A549 (cell line): ENCODE measurements at regions not wholly inside any gene's neighbourhood (a gene's known extent, or its start where the extent isn't known, plus 50 kb on each side); places are given as distances from the start of the nearest gene placed in this dataset.
A peak's percentile ranks its signal among the peaks of the same experiment; 100 is the strongest.

Experiments used
- ATAC-seq, 2 experiments: fragments of 200-7000 bp in 1 of 2; fragments of >200 bp in 1 of 2; cut with Nextera tagmentation in 1 of 2; cut with Tn5 transposase in 1 of 2; 3 replicates each; pipeline versions ENCODE4 v1.8.0 to v1.9.1; 2018 to 2020; ENCODE audit warnings: mild to moderate bottlenecking in 1 of 2, moderate library complexity in 1 of 2
- CTCF ChIA-PET: fragments of 300-600 bp; sonication (Branson Sonifier 250); formaldehyde crosslinking; extraction: SDS; loops from one replicate; lab custom pipeline; 2021; ENCODE audit warnings: antibody characterized with exemption, inconsistent platforms; lab: Yijun Ruan, JAX
- POLR2A ChIA-PET: fragments of 350-600 bp; formaldehyde crosslinking; extraction: SDS; loops from one replicate; lab custom pipeline; 2021; ENCODE audit warnings: antibody characterized with exemption, inconsistent platforms; lab: Yijun Ruan, JAX
- DNase-seq, 2 experiments: peaks; one replicate each; pipeline versions ENCODE4 v3.0.0 to v3.0.0-alpha.2; 2011 to 2016; ENCODE audit warnings: low read depth in 1 of 2, low spot score in 1 of 2
- FAIRE-seq: peaks from 2 replicates; lab custom pipeline; 2011; peaks lifted over from hg19 to GRCh38; lab: Jason Lieb, UNC
- H3K27ac ChIP-seq, 2 experiments: fragments of >200 bp; sonication (Bioruptor Twin); formaldehyde crosslinking; 3 replicates each; pipeline ENCODE4 v1.5.1; 2016 to 2017
- H3K4me1 ChIP-seq: fragments of >200 bp; sonication (Bioruptor Twin); formaldehyde crosslinking; 3 replicates; pipeline ENCODE4 v1.6.1; 2016
- H3K4me2 ChIP-seq: fragments of >200 bp; sonication (Bioruptor Twin); formaldehyde crosslinking; 3 replicates; pipeline ENCODE4 v1.6.1; 2016
- H3K4me3 ChIP-seq: fragments of >200 bp; sonication (Bioruptor Twin); formaldehyde crosslinking; 3 replicates; pipeline ENCODE4 v1.5.1; 2016
- H3K9me3 ChIP-seq: fragments of >200 bp; sonication (Bioruptor Twin); formaldehyde crosslinking; 3 replicates; pipeline ENCODE4 v1.6.1; 2016
- ATOH8 ChIP-seq: fragments of 250-450 bp; sonication (Bioruptor Pico); IDR thresholded peaks from 2 replicates; pipeline ENCODE4 v1.5.0; 2020; ENCODE audit warnings: low read depth, mild to moderate bottlenecking, moderate library complexity
- BCL3 ChIP-seq: fragments of >200 bp; sonication (Bioruptor Twin); formaldehyde crosslinking; IDR thresholded peaks from 3 replicates; pipeline ENCODE4 v1.6.1; 2016
- CHD2 ChIP-seq: fragments of 150-350 bp; IDR thresholded peaks from 2 replicates; pipeline ENCODE4 v1.6.1; 2014; ENCODE audit warnings: low read length; ENCODE audit not compliant: partially characterized antibody
- EHF ChIP-seq: fragments of 250-450 bp; sonication (Bioruptor Pico); IDR thresholded peaks from 2 replicates; pipeline ENCODE4 v1.5.0; 2020; ENCODE audit warnings: mild to moderate bottlenecking
- EP300 ChIP-seq, 2 experiments: fragments of >200 bp; sonication (Bioruptor Twin); formaldehyde crosslinking; IDR thresholded peaks; 2 replicates in 1 of 2; 3 replicates in 1 of 2; pipeline ENCODE4 v1.6.1; 2016 to 2017
- FOXS1 ChIP-seq: fragments of 250-450 bp; sonication (Bioruptor Pico); IDR thresholded peaks from 2 replicates; pipeline ENCODE4 v1.5.0; 2020; ENCODE audit warnings: mild to moderate bottlenecking, moderate library complexity
- GATA3 ChIP-seq: IDR thresholded peaks from 2 replicates; pipeline ENCODE4 v1.6.1; 2012; ENCODE audit warnings: borderline replicate concordance
- HEYL ChIP-seq: fragments of 250-450 bp; sonication (Bioruptor Pico); IDR thresholded peaks from 2 replicates; pipeline ENCODE4 v1.8.0; 2021; ENCODE audit warnings: mild to moderate bottlenecking, moderate library complexity
- JUN ChIP-seq, 2 experiments: fragments of >200 bp; sonication (Bioruptor Twin); formaldehyde crosslinking; IDR thresholded peaks; 2 replicates in 1 of 2; 3 replicates in 1 of 2; pipeline ENCODE4 v1.6.1; 2016 to 2017
- MAZ ChIP-seq: fragments of 150-350 bp; IDR thresholded peaks from 2 replicates; pipeline ENCODE4 v1.6.1; 2014; ENCODE audit warnings: antibody characterized with exemption, low read depth, low read length, borderline replicate concordance
- NPAS2 ChIP-seq: fragments of 250-450 bp; sonication (Bioruptor Pico); IDR thresholded peaks from 2 replicates; pipeline ENCODE4 v1.8.0; 2022; ENCODE audit warnings: mild to moderate bottlenecking, moderate library complexity, borderline replicate concordance
- PBX3 ChIP-seq: IDR thresholded peaks from 2 replicates; pipeline ENCODE4 v1.6.1; 2012
- PHF8 ChIP-seq: fragments of 200-600 bp; sonication (generic); IDR thresholded peaks from 2 replicates; pipeline ENCODE4 v1.6.1; 2016; ENCODE audit warnings: low read depth, mild to moderate bottlenecking, antibody characterized with exemption, moderate library complexity, borderline replicate concordance
- POLR2AphosphoS2 ChIP-seq: conservative IDR thresholded peaks from 2 replicates; pipeline ENCODE4 v1.6.1; 2012; ENCODE audit warnings: low read length, improper control_type of control experiment, inconsistent platforms
- RCOR1 ChIP-seq: fragments of 150-350 bp; IDR thresholded peaks from 2 replicates; pipeline ENCODE4 v1.6.1; 2014; ENCODE audit warnings: antibody characterized with exemption, low read length, low read depth
- RFX5 ChIP-seq: fragments of 450-650 bp; IDR thresholded peaks from 2 replicates; pipeline ENCODE4 v1.7.1; 2014; ENCODE audit warnings: antibody characterized with exemption, mild to moderate bottlenecking, moderate library complexity
- SMC3 ChIP-seq: fragments of >200 bp; sonication (Bioruptor Twin); formaldehyde crosslinking; IDR thresholded peaks from 3 replicates; pipeline ENCODE4 v1.6.1; 2018; ENCODE audit warnings: inconsistent platforms
- TP53 ChIP-seq: fragments of 250-450 bp; sonication (Bioruptor Pico); IDR thresholded peaks from 2 replicates; pipeline ENCODE4 v1.5.0; 2021; ENCODE audit warnings: mild to moderate bottlenecking, moderate library complexity
- ZC3H11A ChIP-seq: fragments of 450-650 bp; IDR thresholded peaks from 2 replicates; pipeline ENCODE4 v1.6.1; 2014; ENCODE audit warnings: antibody characterized with exemption, mild to moderate bottlenecking
- ZFP36 ChIP-seq: fragments of 450-650 bp; IDR thresholded peaks from 2 replicates; pipeline ENCODE4 v1.6.1; 2014; ENCODE audit warnings: borderline replicate concordance; ENCODE audit not compliant: partially characterized antibody
- ZSCAN20 ChIP-seq: fragments of 250-450 bp; sonication (Bioruptor Pico); IDR thresholded peaks from 2 replicates; pipeline ENCODE4 v1.8.0; 2022; ENCODE audit warnings: mild to moderate bottlenecking, moderate library complexity
- WGBS: methylation state at CpG from one replicate; pipeline ENCODE4 v1.1.6; 2017; ENCODE audit errors: missing lambda C conversion rate; 5-methylcytosine and 5-hydroxymethylcytosine counted together
- TF ChIP-seq, protein P1 (sequence below): IDR thresholded peaks from 2 replicates; pipeline ENCODE4 v1.6.1; 2012; ENCODE audit warnings: low read depth, borderline replicate concordance
- TF ChIP-seq, protein P2 (sequence below): fragments of >200 bp; sonication (Bioruptor Twin); formaldehyde crosslinking; IDR thresholded peaks from 3 replicates; pipeline ENCODE4 v1.5.1; 2016

DNA sequence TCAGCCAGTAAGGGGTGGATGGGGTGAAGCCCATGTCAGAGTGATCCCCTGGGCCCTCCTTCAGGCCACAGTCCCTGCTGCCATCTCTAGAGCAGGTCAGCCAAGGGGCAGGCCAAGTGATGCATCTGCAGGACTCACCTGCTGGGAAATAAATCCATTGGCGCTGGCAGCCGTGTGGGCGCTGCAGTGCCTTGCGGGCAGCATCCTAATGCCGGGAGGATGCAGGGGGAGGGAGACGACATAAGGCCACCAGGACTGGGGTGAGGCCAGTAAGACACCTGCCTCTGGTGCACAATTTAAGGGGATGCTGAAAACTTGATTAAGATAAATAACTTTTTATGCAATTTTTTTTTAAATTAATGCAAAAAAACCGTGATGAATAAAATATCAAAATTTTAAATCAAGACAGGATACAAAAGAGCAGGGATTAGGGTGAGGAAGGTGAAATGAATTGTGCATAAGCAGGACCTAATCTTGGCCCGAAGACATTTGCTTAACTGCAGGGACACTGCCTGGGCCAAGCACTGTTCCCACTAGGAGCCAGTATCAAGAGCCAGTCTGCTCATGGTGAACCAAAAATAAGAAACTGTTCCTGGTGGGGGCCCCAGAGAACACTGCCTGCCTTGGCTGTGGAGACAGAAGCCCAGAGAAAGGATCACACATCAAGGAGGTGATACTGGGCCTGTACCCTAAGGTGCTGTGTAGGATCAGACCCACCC, 67.5 kb upstream of the CPLX2 start:
- no peaks in the 10 kb centered on the region for H3K9me3 ChIP-seq
- no peak overlapping the region for H3K4me3 ChIP-seq
- CTCF ChIA-PET = interaction anchor here (1.4 kb wide), 1 partner anchor 64 kb away, joined by 4 read pairs; no protein-coding TSS in a partner anchor
- WGBS = 83% methylated on average over 8 of the region's 8 CpGs
- no peak for FAIRE-seq
- no peak for DNase-seq
- peaks cover 33% of the 10 kb centered on the region for H3K4me1 ChIP-seq
- peak overlapping the region; percentile 12 to 54; a peak in 4 of 6 replicates for H3K27ac ChIP-seq
- TF ChIP-seq GATA3 (no peak), EHF (no peak), ATOH8 (CRISPR knock-in tag) (no peak), BCL3 (no peak), TP53 (no peak), CHD2 (no peak), POLR2AphosphoS2 (no peak), RFX5 (no peak), PHF8 (no peak), SMC3 (no peak), FOXS1 (CRISPR knock-in tag) (no peak), RCOR1 (no peak), ZC3H11A (no peak), PBX3 (no peak), EP300 (IDR thresholded peaks at IDR 0.05) (no peak), JUN (IDR thresholded peaks at IDR 0.05) (no peak), MAZ (no peak), HEYL (CRISPR knock-in tag) (no peak)
- TF ChIP-seq, protein P1, sequence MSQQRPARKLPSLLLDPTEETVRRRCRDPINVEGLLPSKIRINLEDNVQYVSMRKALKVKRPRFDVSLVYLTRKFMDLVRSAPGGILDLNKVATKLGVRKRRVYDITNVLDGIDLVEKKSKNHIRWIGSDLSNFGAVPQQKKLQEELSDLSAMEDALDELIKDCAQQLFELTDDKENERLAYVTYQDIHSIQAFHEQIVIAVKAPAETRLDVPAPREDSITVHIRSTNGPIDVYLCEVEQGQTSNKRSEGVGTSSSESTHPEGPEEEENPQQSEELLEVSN = no peak
- TF ChIP-seq, protein P2, sequence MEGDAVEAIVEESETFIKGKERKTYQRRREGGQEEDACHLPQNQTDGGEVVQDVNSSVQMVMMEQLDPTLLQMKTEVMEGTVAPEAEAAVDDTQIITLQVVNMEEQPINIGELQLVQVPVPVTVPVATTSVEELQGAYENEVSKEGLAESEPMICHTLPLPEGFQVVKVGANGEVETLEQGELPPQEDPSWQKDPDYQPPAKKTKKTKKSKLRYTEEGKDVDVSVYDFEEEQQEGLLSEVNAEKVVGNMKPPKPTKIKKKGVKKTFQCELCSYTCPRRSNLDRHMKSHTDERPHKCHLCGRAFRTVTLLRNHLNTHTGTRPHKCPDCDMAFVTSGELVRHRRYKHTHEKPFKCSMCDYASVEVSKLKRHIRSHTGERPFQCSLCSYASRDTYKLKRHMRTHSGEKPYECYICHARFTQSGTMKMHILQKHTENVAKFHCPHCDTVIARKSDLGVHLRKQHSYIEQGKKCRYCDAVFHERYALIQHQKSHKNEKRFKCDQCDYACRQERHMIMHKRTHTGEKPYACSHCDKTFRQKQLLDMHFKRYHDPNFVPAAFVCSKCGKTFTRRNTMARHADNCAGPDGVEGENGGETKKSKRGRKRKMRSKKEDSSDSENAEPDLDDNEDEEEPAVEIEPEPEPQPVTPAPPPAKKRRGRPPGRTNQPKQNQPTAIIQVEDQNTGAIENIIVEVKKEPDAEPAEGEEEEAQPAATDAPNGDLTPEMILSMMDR = no peak
- POLR2A ChIA-PET = no interaction called here
- no peak overlapping the region for H3K4me2 ChIP-seq
- ATAC-seq = peak; percentile 14 to 27; a peak in 3 of 6 replicates

DNA sequence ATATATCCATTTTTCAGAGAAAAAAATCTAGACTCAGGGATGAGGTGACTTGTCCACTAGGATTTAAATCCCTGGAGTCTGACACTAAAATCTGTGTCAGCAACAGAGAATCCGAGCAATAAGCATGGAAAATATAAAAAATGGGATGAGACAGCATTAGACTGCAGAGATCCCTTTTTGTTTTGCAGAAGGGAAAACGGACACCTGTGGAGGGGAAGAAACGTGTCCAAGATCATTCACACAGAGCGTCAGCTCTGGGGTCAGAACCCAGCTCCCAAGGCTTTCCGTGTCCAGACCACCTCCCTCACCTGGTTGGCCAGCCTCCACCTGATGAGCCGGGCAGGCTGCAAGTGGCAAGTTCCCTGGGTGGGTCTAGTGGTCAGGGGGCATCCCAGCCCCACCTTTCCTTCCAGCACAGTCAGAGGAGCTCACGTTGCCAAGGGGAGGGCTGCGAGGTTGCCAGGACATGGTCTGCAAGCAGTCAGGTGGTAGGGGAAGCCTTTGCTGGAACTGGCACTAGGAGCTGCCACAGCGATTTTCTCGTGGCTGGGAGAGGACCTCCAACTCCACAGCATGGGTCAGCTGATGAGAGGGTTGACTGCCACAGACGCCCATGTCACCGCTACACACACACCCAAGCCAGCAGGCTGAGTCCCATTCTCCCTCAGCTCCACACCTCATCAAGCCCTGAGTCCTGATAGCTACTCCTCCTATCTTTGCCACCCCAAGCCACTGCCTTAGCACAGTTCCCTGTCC, 65.9 kb upstream of the CPLX2 start:
- no peak overlapping the region for H3K4me2 ChIP-seq
- ATAC-seq = no peak
- no peak for TF ChIP-seq ZFP36
- no peak for TF ChIP-seq ATOH8 (CRISPR knock-in tag)
- no peak for TF ChIP-seq PHF8
- TF ChIP-seq, protein P1 = no peak
- no peak for TF ChIP-seq MAZ
- TF ChIP-seq NPAS2 (CRISPR knock-in tag) = no peak
- TF ChIP-seq ZSCAN20 (CRISPR knock-in tag) = no peak
- TF ChIP-seq, all 56 proteins: peak for 0
- Histone ChIP-seq H3K27ac (peak overlapping the region; percentile 37 to 56; a peak in 4 of 6 replicates), H3K4me1 (peaks cover 39% of the 10 kb centered on the region), H3K4me3 (no peak overlapping the region), H3K9me3 (no peaks in the 10 kb centered on the region)
- FAIRE-seq (no peak), DNase-seq (no peak)
- POLR2A ChIA-PET = no interaction called here
- CTCF ChIA-PET = interaction anchor here (1.0 to 1.2 kb wide), 4 partner anchors 9 to 75 kb away, joined by 3 to 8 read pairs (median 3); no protein-coding TSS in a partner anchor
- WGBS = 86% methylated on average over 10 of the region's 12 CpGs
